H54 (cell line): ENCODE measurements at regions not wholly inside any gene's neighbourhood (a gene's known extent, or its start where the extent isn't known, plus 50 kb on each side); places are given as distances from the start of the nearest gene placed in this dataset.

Source experiments
- DNase-seq: peaks from one replicate; pipeline ENCODE4 v3.0.0; 2011; ENCODE audit warnings: low spot score, mixed read lengths; ENCODE audit not compliant: insufficient read length
- FAIRE-seq: peaks from 3 replicates; lab custom pipeline; 2011; peaks lifted over from hg19 to GRCh38; lab: Jason Lieb, UNC
- POLR2A ChIP-seq: IDR thresholded peaks from 2 replicates; pipeline ENCODE4 v1.6.1; 2011; ENCODE audit warnings: low read depth, mild to moderate bottlenecking, low read length

DNA sequence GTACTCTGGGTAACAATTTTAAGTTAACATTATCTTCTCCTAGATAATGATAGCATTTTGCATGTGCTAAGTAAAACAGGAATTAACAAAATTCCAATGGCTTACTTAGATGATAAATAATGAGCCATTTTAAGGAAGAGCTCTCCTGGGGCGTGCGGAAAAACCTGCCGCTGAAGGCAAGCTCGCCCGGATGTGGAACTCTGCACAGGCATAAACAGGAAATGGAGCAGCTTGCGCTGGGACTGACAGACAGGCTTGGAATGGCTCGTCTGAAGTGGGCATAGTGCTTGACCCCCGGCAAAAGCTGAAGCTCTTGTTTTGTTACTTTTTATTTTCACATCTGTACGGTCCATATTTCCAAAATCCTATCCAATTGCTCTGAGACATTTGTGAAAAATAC is 169.2 kb downstream of the ZNF281 start:
- FAIRE-seq: no peak

DNA sequence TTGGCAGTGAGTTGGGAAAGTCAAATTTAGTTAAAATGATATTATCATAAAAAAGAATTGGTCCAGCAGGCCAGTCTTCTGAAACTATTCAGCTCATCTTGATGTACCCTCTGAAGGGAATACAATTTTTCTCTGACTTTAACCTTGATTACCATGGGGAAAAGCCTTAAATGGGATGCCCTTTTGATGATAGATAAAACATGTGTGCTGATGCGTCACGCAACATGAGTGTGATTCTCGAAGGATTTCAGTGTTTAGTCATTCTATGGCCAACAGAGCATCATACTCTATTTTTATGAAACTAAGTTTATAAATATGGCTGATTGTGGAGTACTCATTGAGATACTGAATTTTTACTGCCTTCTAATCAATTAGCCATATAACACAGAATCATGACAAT is 171.5 kb downstream of the ZNF281 start:
- DNase-seq: no peak
- no peak for FAIRE-seq
- no peak for TF ChIP-seq POLR2A

More for the DNA sequence above, 169.2 kb downstream of the ZNF281 start:
- no peak for TF ChIP-seq POLR2A
- DNase-seq: no peak

DNA sequence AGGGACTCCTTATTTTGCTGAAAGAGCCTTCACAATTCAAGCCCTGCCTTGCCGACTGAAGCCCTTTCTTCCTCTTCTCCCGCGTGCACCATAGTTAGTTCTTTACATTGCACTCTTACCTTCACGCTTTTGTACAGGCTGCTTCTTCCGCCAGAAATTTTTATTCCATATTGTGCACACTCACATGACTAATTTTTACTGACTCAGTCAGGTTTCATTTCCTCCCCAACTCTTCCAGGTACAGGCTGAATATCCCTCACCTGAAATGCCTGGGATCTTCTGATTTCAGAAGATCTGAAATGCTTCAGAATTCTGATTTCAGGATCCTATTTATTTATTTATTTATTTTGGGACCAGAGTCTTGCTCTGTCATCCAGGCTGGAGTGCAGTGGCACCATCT is 172.8 kb downstream of the ZNF281 start:
- FAIRE-seq: no peak
- TF ChIP-seq POLR2A: no peak
- no peak for DNase-seq

DNA sequence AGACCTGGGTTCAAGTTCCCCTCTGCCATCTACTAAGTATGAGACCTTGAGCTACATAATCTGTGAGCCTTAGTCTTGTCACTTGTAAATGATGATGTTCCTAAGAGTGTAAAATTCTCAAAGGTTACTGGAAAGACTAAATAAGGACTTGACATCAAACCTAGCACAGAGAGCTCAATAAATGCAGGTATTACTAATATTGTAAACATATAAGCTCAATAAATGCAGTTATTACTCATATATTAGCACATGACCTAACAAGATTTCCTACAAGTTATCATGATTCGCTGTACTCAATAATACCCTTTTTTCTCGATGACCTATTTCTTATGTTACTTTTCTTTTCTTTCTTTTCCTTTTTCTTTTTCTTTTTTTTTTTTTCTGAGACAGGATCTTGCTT is 174.9 kb downstream of the ZNF281 start:
- TF ChIP-seq POLR2A: no peak
- no peak for FAIRE-seq

DNA sequence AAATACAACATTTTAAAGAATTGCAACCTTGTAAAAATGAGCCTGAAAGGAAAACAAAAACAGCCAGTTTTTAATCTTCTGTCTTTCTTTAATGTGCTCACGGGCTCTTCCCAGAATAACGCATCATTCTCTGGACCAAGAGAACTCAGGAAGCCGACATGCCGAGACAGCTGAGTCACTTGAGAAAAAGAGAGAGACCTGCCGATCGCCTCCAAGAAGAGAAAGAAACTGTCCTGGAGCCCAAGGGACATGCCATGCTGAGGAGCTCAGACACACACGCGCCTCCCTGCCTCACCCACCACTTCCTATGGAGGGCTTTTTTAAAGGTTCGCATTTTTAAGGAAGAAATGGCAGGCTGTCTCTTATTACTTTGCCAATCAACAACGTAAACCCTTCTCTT is 176.4 kb downstream of the ZNF281 start:
- no peak for TF ChIP-seq POLR2A
- DNase-seq (peak; percentile 24), FAIRE-seq (no peak)

More for the DNA sequence above, 174.9 kb downstream of the ZNF281 start:
- no peak for DNase-seq

DNA sequence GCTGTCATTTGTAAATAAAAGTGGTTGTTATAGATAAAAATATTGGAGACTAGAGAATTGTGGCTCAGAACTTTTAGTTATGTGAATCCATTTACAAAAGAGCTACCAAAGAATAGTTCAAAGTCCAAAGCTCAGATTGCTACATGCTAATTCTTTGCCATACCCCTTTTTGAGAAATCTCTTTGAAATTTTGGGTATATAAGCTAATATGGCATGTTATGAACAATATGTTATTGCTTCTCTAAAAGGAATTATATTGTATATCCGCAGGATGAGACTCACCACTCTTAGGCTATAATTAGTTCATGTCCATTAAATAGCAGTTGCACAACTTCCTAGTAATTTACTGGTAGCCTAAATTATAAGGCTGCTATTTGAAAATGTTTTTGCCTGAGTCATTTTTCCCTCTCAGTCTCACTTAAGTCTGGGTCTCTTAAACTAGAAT is 178.0 kb downstream of the ZNF281 start:
- FAIRE-seq (no peak), DNase-seq (no peak)
- no peak for TF ChIP-seq POLR2A

DNA sequence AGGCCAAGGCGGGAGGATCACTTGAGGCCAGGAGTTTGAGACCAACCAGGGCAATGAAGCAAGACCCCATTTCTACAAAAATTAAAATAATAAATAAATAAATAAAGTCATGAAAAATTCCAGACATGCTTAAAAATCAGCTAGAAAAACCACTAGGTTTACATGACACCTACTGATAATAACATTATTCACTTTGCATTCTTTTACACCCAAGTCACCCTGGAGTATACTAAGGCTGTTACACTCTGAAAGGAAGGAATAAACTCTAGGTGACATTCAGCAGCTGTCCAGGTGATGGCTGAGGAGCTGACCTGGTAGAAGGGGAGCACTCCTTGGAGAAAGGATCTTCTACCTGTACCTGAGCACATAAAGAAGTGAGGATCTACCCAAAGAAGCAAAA is 179.2 kb downstream of the ZNF281 start:
- FAIRE-seq (no peak), DNase-seq (no peak)
- TF ChIP-seq POLR2A: no peak

DNA sequence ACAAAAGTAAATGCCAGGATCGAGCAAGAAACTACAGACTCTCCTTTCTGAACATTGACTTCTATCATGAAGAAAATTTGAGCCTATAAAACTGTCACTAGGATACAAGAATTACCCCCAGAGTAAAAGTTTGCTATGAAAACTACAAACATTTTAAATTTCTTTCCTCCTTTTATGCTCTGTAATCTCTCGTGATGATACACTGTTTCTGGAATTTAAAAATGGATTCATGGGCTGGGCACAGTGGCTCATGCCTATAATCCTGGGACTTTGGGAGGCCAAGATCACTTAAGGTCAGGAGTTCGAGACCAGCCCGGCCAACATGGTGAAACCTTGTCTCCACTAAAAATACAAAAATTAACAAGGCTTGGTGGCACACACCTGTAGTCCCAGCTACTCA is 181.3 kb downstream of the ZNF281 start:
- DNase-seq (no peak), FAIRE-seq (no peak)
- TF ChIP-seq POLR2A: no peak

DNA sequence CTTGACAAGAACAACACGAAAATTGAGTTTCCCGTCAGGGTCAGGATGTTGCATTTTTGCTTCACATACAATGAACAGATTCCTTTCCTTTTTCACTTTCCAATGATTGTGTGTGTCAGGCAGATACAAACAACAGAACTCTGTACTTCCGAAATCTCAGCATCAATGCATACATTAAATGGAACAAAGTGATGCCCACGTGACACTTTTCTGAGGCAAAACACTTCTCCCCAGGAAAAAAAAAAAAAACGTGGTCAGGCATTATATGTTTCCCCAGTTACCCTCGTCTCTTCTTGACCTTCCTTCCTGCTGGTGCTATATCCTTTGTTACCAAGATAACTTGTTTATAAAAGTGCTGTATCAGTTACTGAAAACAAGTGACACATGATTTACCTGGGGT is 181.8 kb downstream of the ZNF281 start:
- no peak for TF ChIP-seq POLR2A
- FAIRE-seq (no peak), DNase-seq (no peak)
